ENCODE measurements at regions not wholly inside any gene's neighbourhood (a gene's known extent, or its start where the extent isn't known, plus 50 kb on each side); places are given as distances from the start of the nearest gene placed in this dataset.

DNA sequence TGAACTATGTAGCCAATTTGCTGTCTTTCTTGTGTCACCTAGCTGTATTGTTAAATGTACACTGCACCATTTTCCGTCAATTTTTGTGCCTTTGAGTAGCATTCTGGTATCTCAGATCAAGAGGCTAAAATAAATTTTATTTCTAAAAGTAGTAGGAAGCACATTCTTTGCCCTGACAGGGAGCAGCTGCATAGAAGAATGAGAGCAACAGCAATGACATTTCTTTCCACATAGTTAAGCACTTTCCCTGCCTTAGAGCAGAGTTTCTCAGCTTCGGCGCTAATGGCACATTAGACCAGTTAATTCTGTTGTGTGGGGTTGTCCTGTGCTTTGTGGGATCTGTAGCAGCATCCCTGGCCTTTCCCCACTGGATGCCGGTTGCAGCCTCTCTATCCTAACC, 173.9 kb downstream of the CHIC2 start:
- TF ChIP-seq, protein P1, sequence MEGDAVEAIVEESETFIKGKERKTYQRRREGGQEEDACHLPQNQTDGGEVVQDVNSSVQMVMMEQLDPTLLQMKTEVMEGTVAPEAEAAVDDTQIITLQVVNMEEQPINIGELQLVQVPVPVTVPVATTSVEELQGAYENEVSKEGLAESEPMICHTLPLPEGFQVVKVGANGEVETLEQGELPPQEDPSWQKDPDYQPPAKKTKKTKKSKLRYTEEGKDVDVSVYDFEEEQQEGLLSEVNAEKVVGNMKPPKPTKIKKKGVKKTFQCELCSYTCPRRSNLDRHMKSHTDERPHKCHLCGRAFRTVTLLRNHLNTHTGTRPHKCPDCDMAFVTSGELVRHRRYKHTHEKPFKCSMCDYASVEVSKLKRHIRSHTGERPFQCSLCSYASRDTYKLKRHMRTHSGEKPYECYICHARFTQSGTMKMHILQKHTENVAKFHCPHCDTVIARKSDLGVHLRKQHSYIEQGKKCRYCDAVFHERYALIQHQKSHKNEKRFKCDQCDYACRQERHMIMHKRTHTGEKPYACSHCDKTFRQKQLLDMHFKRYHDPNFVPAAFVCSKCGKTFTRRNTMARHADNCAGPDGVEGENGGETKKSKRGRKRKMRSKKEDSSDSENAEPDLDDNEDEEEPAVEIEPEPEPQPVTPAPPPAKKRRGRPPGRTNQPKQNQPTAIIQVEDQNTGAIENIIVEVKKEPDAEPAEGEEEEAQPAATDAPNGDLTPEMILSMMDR (IDR thresholded peaks at IDR 0.05; ENCODE audit: poor library complexity), result no peak
- TF ChIP-seq EZH2phosphoT487 (IDR thresholded peaks at IDR 0.05; ENCODE audit: low read depth, severe bottlenecking, unreplicated experiment) (no peak), EZH2 (IDR thresholded peaks at IDR 0.05; ENCODE audit: borderline replicate concordance) (no peak)

All from hepatocyte (in vitro differentiated cells).